IMR-90 (cell line): ENCODE measurements at regions not wholly inside any gene's neighbourhood (a gene's known extent, or its start where the extent isn't known, plus 50 kb on each side); places are given as distances from the start of the nearest gene placed in this dataset.

Experiments used
- ATAC-seq: fragments of 200-7000 bp; cut with Tn5 transposase; 2 replicates; pipeline ENCODE4 v1.9.1; 2020; ENCODE audit warnings: low read depth, mild to moderate bottlenecking, moderate library complexity
- BruUV-seq: library from RNA; stranded (reverse); fragments of 400-500 nt; replicated peaks from 2 replicates; lab custom pipeline; 2021; lab: Mats Ljungman, UMichigan
- CTCF ChIA-PET: fragments of 300-600 bp; formaldehyde crosslinking; extraction: SDS; loops from one replicate; lab custom pipeline; 2021; ENCODE audit warnings: antibody characterized with exemption; lab: Yijun Ruan, JAX
- POLR2A ChIA-PET: fragments of 300-600 bp; sonication (Branson Sonifier 250); formaldehyde crosslinking; loops from one replicate; lab custom pipeline; 2022; ENCODE audit warnings: antibody characterized with exemption; ENCODE audit not compliant: unreplicated experiment; lab: Charles Lee
- DNase-seq: peaks from one replicate; pipeline ENCODE4 v3.0.0; 2013
- H2AFZ ChIP-seq: replicated peaks from 2 replicates; pipeline ENCODE3; 2013; ENCODE audit warnings: low read length, mild to moderate bottlenecking; ENCODE audit not compliant: poor library complexity
- H2AK5ac ChIP-seq: 2 replicates; pipeline ENCODE4 v1.6.1; 2013; ENCODE audit warnings: low read depth, low read length, inconsistent platforms
- H2AK9ac ChIP-seq: replicated peaks from 2 replicates; pipeline ENCODE3; 2013; ENCODE audit warnings: mild to moderate bottlenecking, low read depth, low read length, moderate library complexity; ENCODE audit not compliant: poor library complexity
- H2BK120ac ChIP-seq: 2 replicates; pipeline ENCODE4 v1.6.1; 2013; ENCODE audit warnings: low read depth, low read length, inconsistent platforms
- H2BK15ac ChIP-seq: 3 replicates; pipeline ENCODE4 v1.6.1; 2013; ENCODE audit warnings: low read depth, low read length, inconsistent platforms
- H2BK20ac ChIP-seq: 2 replicates; pipeline ENCODE4 v1.6.1; 2013; ENCODE audit warnings: low read depth, mild to moderate bottlenecking, inconsistent platforms, low read length, moderate library complexity
- H2BK5ac ChIP-seq: 2 replicates; pipeline ENCODE4 v1.6.1; 2013; ENCODE audit warnings: mild to moderate bottlenecking, low read depth, low read length, inconsistent platforms; ENCODE audit not compliant: poor library complexity, severe bottlenecking
- H3K14ac ChIP-seq: replicated peaks from 2 replicates; pipeline ENCODE4 v1.6.1; 2013; ENCODE audit warnings: low read depth, low read length, inconsistent platforms
- H3K18ac ChIP-seq: 2 replicates; pipeline ENCODE4 v1.6.1; 2013; ENCODE audit warnings: low read depth, low read length, control low read depth
- H3K23ac ChIP-seq: 2 replicates; pipeline ENCODE4 v1.6.1; 2013; ENCODE audit warnings: low read depth, low read length, inconsistent platforms
- H3K27ac ChIP-seq: 2 replicates; pipeline ENCODE4 v1.5.1; 2013; ENCODE audit warnings: mild to moderate bottlenecking, control low read depth, low read length; ENCODE audit not compliant: insufficient read depth
- H3K27me3 ChIP-seq: 2 replicates; pipeline ENCODE4 v1.6.1; 2013; ENCODE audit warnings: low read length; ENCODE audit not compliant: control insufficient read depth, insufficient read depth
- H3K36me3 ChIP-seq: 2 replicates; pipeline ENCODE4 v1.6.1; 2013; ENCODE audit warnings: low read length, mixed read lengths; ENCODE audit not compliant: control insufficient read depth, insufficient read depth
- H3K4ac ChIP-seq: 2 replicates; pipeline ENCODE4 v1.6.1; 2013; ENCODE audit warnings: low read depth, low read length, inconsistent platforms
- H3K4me1 ChIP-seq: 2 replicates; pipeline ENCODE4 v1.6.1; 2013; ENCODE audit warnings: low read length, mixed read lengths; ENCODE audit not compliant: control insufficient read depth, insufficient read depth
- H3K4me2 ChIP-seq: 2 replicates; pipeline ENCODE4 v1.6.1; 2013; ENCODE audit warnings: low read depth, mild to moderate bottlenecking, control low read depth, low read length, moderate library complexity
- H3K4me3 ChIP-seq: 2 replicates; pipeline ENCODE4 v1.5.1; 2013; ENCODE audit warnings: low read depth, mild to moderate bottlenecking, control low read depth, low read length, moderate library complexity; ENCODE audit not compliant: insufficient read depth
- H3K56ac ChIP-seq: 2 replicates; pipeline ENCODE4 v1.6.1; 2013; ENCODE audit warnings: low read length, inconsistent platforms; ENCODE audit not compliant: insufficient read depth; ENCODE audit errors: extremely low read depth
- H3K79me1 ChIP-seq, 2 experiments: 2 replicates each; pipeline ENCODE4 v1.6.1; 2013; ENCODE audit warnings: low read length in 2 of 2, inconsistent platforms in 1 of 2, low read depth in 1 of 2
- H3K9ac ChIP-seq: 2 replicates; pipeline ENCODE4 v1.6.1; 2013; ENCODE audit warnings: low read depth, low read length, control low read depth
- H3K9me1 ChIP-seq: 2 replicates; pipeline ENCODE4 v1.6.1; 2013; ENCODE audit warnings: low read length, inconsistent platforms; ENCODE audit not compliant: insufficient read depth
- H3K9me3 ChIP-seq: 2 replicates; pipeline ENCODE4 v1.6.1; 2013; ENCODE audit warnings: low read length; ENCODE audit not compliant: control insufficient read depth, insufficient read depth
- H4K20me1 ChIP-seq: 2 replicates; pipeline ENCODE4 v1.6.1; 2013; ENCODE audit warnings: low read length, inconsistent platforms; ENCODE audit not compliant: insufficient read depth
- H4K5ac ChIP-seq: 2 replicates; pipeline ENCODE4 v1.6.1; 2013; ENCODE audit warnings: mild to moderate bottlenecking, low read depth, low read length, control low read depth
- H4K8ac ChIP-seq, 2 experiments: 2 replicates each; pipeline ENCODE4 v1.6.1; 2013; ENCODE audit warnings: low read depth in 2 of 2, low read length in 2 of 2, control low read depth in 1 of 2, inconsistent platforms in 1 of 2
- H4K91ac ChIP-seq: 2 replicates; pipeline ENCODE4 v1.6.1; 2013; ENCODE audit warnings: low read depth, low read length, inconsistent platforms; ENCODE audit not compliant: insufficient read depth
- CEBPB ChIP-seq: IDR thresholded peaks from 2 replicates; pipeline ENCODE4 v1.6.1; 2012; ENCODE audit warnings: low read depth, low read length, improper control_type of control experiment
- CTCF ChIP-seq: conservative IDR thresholded peaks from 2 replicates; pipeline ENCODE4 v1.5.1; 2012; ENCODE audit warnings: mild to moderate bottlenecking, low read depth, low read length, improper control_type of control experiment
- MAFK ChIP-seq: IDR thresholded peaks from 2 replicates; pipeline ENCODE4 v1.6.1; 2012; ENCODE audit warnings: low read depth, low read length, improper control_type of control experiment
- MAZ ChIP-seq: IDR thresholded peaks from 2 replicates; pipeline ENCODE4 v1.6.1; 2012; ENCODE audit warnings: low read depth, mild to moderate bottlenecking, low read length, improper control_type of control experiment, moderate library complexity, borderline replicate concordance
- MXI1 ChIP-seq: IDR thresholded peaks from 2 replicates; pipeline ENCODE4 v1.6.1; 2012; ENCODE audit warnings: low read depth, mild to moderate bottlenecking, low read length, moderate library complexity, borderline replicate concordance
- NFE2L2 ChIP-seq: fragments of 150-350 bp; IDR thresholded peaks from 2 replicates; pipeline ENCODE4 v1.6.1; 2016; ENCODE audit warnings: low read depth, mild to moderate bottlenecking, low read length
- POLR2A ChIP-seq: IDR thresholded peaks from 2 replicates; pipeline ENCODE4 v1.6.1; 2012; ENCODE audit warnings: mild to moderate bottlenecking, low read depth, low read length
- RAD21 ChIP-seq: IDR thresholded peaks from 2 replicates; pipeline ENCODE4 v1.6.1; 2012; ENCODE audit warnings: low read length, improper control_type of control experiment
- RFX5 ChIP-seq: IDR thresholded peaks from 2 replicates; pipeline ENCODE4 v1.8.0; 2012; ENCODE audit warnings: low read depth, mild to moderate bottlenecking, low read length, moderate library complexity
- SMC3 ChIP-seq: fragments of 150-350 bp; IDR thresholded peaks from 2 replicates; pipeline ENCODE4 v1.6.1; 2016; ENCODE audit warnings: low read depth, mild to moderate bottlenecking, antibody characterized with exemption, low read length, moderate library complexity
- WGBS, 2 experiments: methylation state at CpG; one replicate each; pipeline versions ENCODE4 v1.1.5 to v1.1.7; 2013; ENCODE audit warnings: missing lambda C conversion rate in 2 of 2; ENCODE audit not compliant: insufficient read length in 1 of 2; ENCODE audit errors: extremely low coverage in 2 of 2; 5-methylcytosine and 5-hydroxymethylcytosine counted together
- dilution Hi-C: fragments of 300-500 bp; cut with HindIII; formaldehyde crosslinking; loops from one replicate; pipeline ENCODE4 v1.14.3; 2018; ENCODE audit warnings: low sequenced_read_pairs; ENCODE audit not compliant: unreplicated experiment
- in situ Hi-C: fragments of 300-500 bp; cut with MboI; formaldehyde crosslinking; loops from 3 replicates; pipeline ENCODE4 v1.14.3; 2019; ENCODE audit warnings: low sequenced_read_pairs, inconsistent platforms, mixed read lengths
- intact Hi-C: fragments of 100-400 bp; cut with micrococcal nuclease; formaldehyde crosslinking; loops from 2 replicates; pipeline ENCODE4 v1.10.0; 2022
- TF ChIP-seq, protein P1 (sequence below): fragments of 150-350 bp; IDR thresholded peaks from 2 replicates; pipeline ENCODE4 v1.6.1; 2017; ENCODE audit warnings: mild to moderate bottlenecking, antibody characterized with exemption, low read length, low read depth

- no peak for TF ChIP-seq CEBPB
- no peak for TF ChIP-seq NFE2L2
- TF ChIP-seq MAFK, result no peak
- TF ChIP-seq SMC3, result no peak
- no peak for TF ChIP-seq POLR2A
- TF ChIP-seq RFX5, result no peak
- no peak for TF ChIP-seq CTCF
- TF ChIP-seq MAZ, result no peak
- TF ChIP-seq RAD21, result no peak
- TF ChIP-seq, protein P1, sequence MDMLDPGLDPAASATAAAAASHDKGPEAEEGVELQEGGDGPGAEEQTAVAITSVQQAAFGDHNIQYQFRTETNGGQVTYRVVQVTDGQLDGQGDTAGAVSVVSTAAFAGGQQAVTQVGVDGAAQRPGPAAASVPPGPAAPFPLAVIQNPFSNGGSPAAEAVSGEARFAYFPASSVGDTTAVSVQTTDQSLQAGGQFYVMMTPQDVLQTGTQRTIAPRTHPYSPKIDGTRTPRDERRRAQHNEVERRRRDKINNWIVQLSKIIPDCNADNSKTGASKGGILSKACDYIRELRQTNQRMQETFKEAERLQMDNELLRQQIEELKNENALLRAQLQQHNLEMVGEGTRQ, result no peak
- TF ChIP-seq MXI1, result no peak
- no peak overlapping the region for H3K56ac ChIP-seq
- no peak overlapping the region for H2AK5ac ChIP-seq
- ATAC-seq (no peak), DNase-seq (no peak)
- peaks cover 9% of the 10 kb centered on the region for H3K27me3 ChIP-seq
- no TSS peak for BruUV-seq
- H3K27ac ChIP-seq, result no peak overlapping the region
- H3K4me1 ChIP-seq, result no peaks in the 10 kb centered on the region; the same call in 1 of the 2 replicates
- H2BK20ac ChIP-seq, result no peak overlapping the region
- 93% methylated on average over 2 of the region's 4 CpGs; no CpG with 5 or more reads in 1 of the 2 experiments for WGBS, 2 experiments
- no peaks in the 10 kb centered on the region for H3K79me1 ChIP-seq
- no peak overlapping the region for H3K23ac ChIP-seq
- H3K9me3 ChIP-seq, result no peaks in the 10 kb centered on the region
- H2BK120ac ChIP-seq, result no peak overlapping the region
- H2BK5ac ChIP-seq, result no peak overlapping the region
- no peak overlapping the region for H2AK9ac ChIP-seq
- no peaks in the 10 kb centered on the region; the same call in 1 of the 2 replicates for H3K9me1 ChIP-seq
- no peak overlapping the region for H4K8ac ChIP-seq
- no peak overlapping the region for H2AFZ ChIP-seq
- no peak overlapping the region for H3K4ac ChIP-seq
- H2BK15ac ChIP-seq, result no peak overlapping the region
- intact Hi-C loops, result no loop called here
- no peak overlapping the region for H3K14ac ChIP-seq
- no peak overlapping the region for H4K5ac ChIP-seq
- no peak overlapping the region for H3K18ac ChIP-seq
- CTCF ChIA-PET, result interaction anchor here (0.9 kb wide), 1 partner anchor 11 kb away, joined by 4 read pairs; no protein-coding TSS in a partner anchor
- no peak overlapping the region for H3K4me2 ChIP-seq
- no peak overlapping the region for H4K91ac ChIP-seq
- dilution Hi-C loops, result no loop called here
- POLR2A ChIA-PET, result no interaction called here
- no peaks in the 10 kb centered on the region for H4K20me1 ChIP-seq
- no peak overlapping the region for H3K9ac ChIP-seq
- no peaks in the 10 kb centered on the region for H3K36me3 ChIP-seq
- in situ Hi-C loops, result no loop called here
- no peak overlapping the region for H3K4me3 ChIP-seq
Observed at GRCh38 chr4:4680243-4680642, 138.4 kb upstream of the STX18 start.
